SK-N-SH (cell line): ENCODE measurements at regions not wholly inside any gene's neighbourhood (a gene's known extent, or its start where the extent isn't known, plus 50 kb on each side); places are given as distances from the start of the nearest gene placed in this dataset.

Experiments used
- CTCF ChIA-PET: fragments of 300-600, 350-600 bp; formaldehyde crosslinking; extraction: SDS; loops from one replicate; lab custom pipeline; 2021; lab: Yijun Ruan, JAX
- POLR2A ChIA-PET: fragments of 350-600 bp; sonication (Branson Sonifier 250); formaldehyde crosslinking; extraction: SDS; loops from one replicate; lab custom pipeline; 2020; ENCODE audit warnings: antibody characterized with exemption, inconsistent platforms; lab: Yijun Ruan, JAX
- DNase-seq: peaks from one replicate; pipeline ENCODE4 v3.0.0; 2012
- H2AFZ ChIP-seq: fragments of 200-600 bp; sonication (generic); 2 replicates; pipeline ENCODE4 v1.8.1; 2016; ENCODE audit warnings: antibody characterized with exemption, mild to moderate bottlenecking, low read depth
- H3F3A ChIP-seq: fragments of 200-600 bp; sonication (generic); replicated peaks from 2 replicates; pipeline ENCODE3; 2016; ENCODE audit warnings: antibody characterized with exemption, mild to moderate bottlenecking; ENCODE audit not compliant: insufficient read depth
- H3K27ac ChIP-seq, 2 experiments: fragments of 200-500 bp in 1 of 2; fragments of 200-600 bp in 1 of 2; sonication (Bioruptor generic) in 1 of 2; sonication (generic), shearing (Covaris generic) in 1 of 2; 2 replicates each; pipeline versions ENCODE4 v1.5.1 to v1.6.1; 2014 to 2016; ENCODE audit warnings: low read depth in 2 of 2, inconsistent platforms in 1 of 2, low read length in 1 of 2, mild to moderate bottlenecking in 1 of 2, mixed read lengths in 1 of 2
- H3K27me3 ChIP-seq: fragments of 200-600 bp; sonication (generic), shearing (Covaris generic); 2 replicates; pipeline ENCODE4 v1.6.1; 2016; ENCODE audit warnings: mixed run types; ENCODE audit not compliant: insufficient read depth
- H3K36me3 ChIP-seq, 2 experiments: fragments of 200-500 bp in 1 of 2; fragments of 200-600 bp in 1 of 2; sonication (Bioruptor generic) in 1 of 2; sonication (generic) in 1 of 2; replicated peaks in 1 of 2; 2 replicates each; pipeline versions ENCODE3 to v1.5.1; 2014 to 2016; ENCODE audit warnings: low read length in 1 of 2, mild to moderate bottlenecking in 1 of 2; ENCODE audit not compliant: insufficient read depth in 2 of 2, control insufficient read depth in 1 of 2
- H3K4me1 ChIP-seq, 2 experiments: fragments of 200-500 bp in 1 of 2; fragments of 200-600 bp in 1 of 2; sonication (Bioruptor generic) in 1 of 2; sonication (generic), shearing (Covaris generic) in 1 of 2; 2 replicates each; pipeline versions ENCODE4 v1.5.1 to v1.6.1; 2014 to 2016; ENCODE audit warnings: low read depth in 1 of 2, low read length in 1 of 2, mixed run types in 1 of 2; ENCODE audit not compliant: insufficient read depth in 2 of 2, control insufficient read depth in 1 of 2
- H3K4me2 ChIP-seq: fragments of 200-600 bp; sonication (generic), shearing (Covaris generic); 2 replicates; pipeline ENCODE4 v1.6.1; 2017; ENCODE audit warnings: mixed run types
- H3K4me3 ChIP-seq, 2 experiments: fragments of 200-500 bp in 1 of 2; fragments of 200-600 bp in 1 of 2; sonication (Bioruptor generic) in 1 of 2; sonication (generic), shearing (Covaris generic) in 1 of 2; 2 replicates each; pipeline versions ENCODE4 v1.5.1 to v1.8.1; 2014 to 2016; ENCODE audit warnings: low read depth in 2 of 2, inconsistent platforms in 1 of 2, low read length in 1 of 2, mild to moderate bottlenecking in 1 of 2, mixed read lengths in 1 of 2, moderate library complexity in 1 of 2
- H3K79me2 ChIP-seq: fragments of 200-600 bp; sonication (generic); 2 replicates; pipeline ENCODE4 v1.8.1; 2017; ENCODE audit warnings: mild to moderate bottlenecking; ENCODE audit not compliant: insufficient read depth
- H3K9ac ChIP-seq: fragments of 200-600 bp; sonication (generic); 2 replicates; pipeline ENCODE4 v1.6.1; 2017; ENCODE audit warnings: mixed run types
- H3K9me2 ChIP-seq: fragments of 200-600 bp; sonication (generic); 2 replicates; pipeline ENCODE4 v1.6.1; 2017; ENCODE audit warnings: mixed run types
- H3K9me3 ChIP-seq: fragments of 200-600 bp; sonication (generic); 2 replicates; pipeline ENCODE4 v1.6.1; 2017; ENCODE audit warnings: mixed run types, mild to moderate bottlenecking, moderate library complexity
- H4K20me1 ChIP-seq: fragments of 200-600 bp; sonication (generic); 2 replicates; pipeline ENCODE4 v1.6.1; 2017; ENCODE audit warnings: mild to moderate bottlenecking, mixed run types; ENCODE audit not compliant: insufficient read depth
- CHD2 ChIP-seq: fragments of 150-350 bp; IDR thresholded peaks from 2 replicates; pipeline ENCODE4 v1.6.1; 2018; ENCODE audit warnings: low read length; ENCODE audit not compliant: partially characterized antibody
- EP300 ChIP-seq, 2 experiments: IDR thresholded peaks; 2 replicates each; pipeline versions ENCODE4 v1.4.0 to v1.6.1; 2012; ENCODE audit warnings: borderline replicate concordance in 1 of 2, low read depth in 1 of 2, low read length in 1 of 2
- EZH2phosphoT487 ChIP-seq: fragments of 200-600 bp; sonication (generic); IDR thresholded peaks from 2 replicates; pipeline ENCODE4 v1.6.1; 2017; ENCODE audit warnings: low read depth, mixed run types, mild to moderate bottlenecking, antibody characterized with exemption, moderate library complexity, borderline replicate concordance
- FOSL2 ChIP-seq: IDR thresholded peaks from 2 replicates; pipeline ENCODE4 v1.4.0; 2012; ENCODE audit warnings: low read depth, mild to moderate bottlenecking, moderate library complexity, borderline replicate concordance
- FOXJ3 ChIP-seq: sonication (generic); formaldehyde crosslinking; IDR thresholded peaks from 2 replicates; pipeline ENCODE4 v1.5.1; 2020; ENCODE audit warnings: mild to moderate bottlenecking, missing genetic modification reagents
- IRF3 ChIP-seq: fragments of 150-350 bp; IDR thresholded peaks from 2 replicates; pipeline ENCODE4 v1.6.1; 2016; ENCODE audit warnings: mild to moderate bottlenecking, low read depth, low read length
- MXI1 ChIP-seq: IDR thresholded peaks from 2 replicates; pipeline ENCODE4 v1.6.1; 2012; ENCODE audit warnings: mild to moderate bottlenecking, low read depth, low read length, improper control_type of control experiment
- NRF1 ChIP-seq: IDR thresholded peaks from 2 replicates; pipeline ENCODE4 v1.6.1; 2012; ENCODE audit warnings: low read depth, mild to moderate bottlenecking, low read length
- POLR2AphosphoS5 ChIP-seq: IDR thresholded peaks from 2 replicates; pipeline ENCODE4 v1.6.1; 2012; ENCODE audit warnings: low read depth, low read length
- RCOR1 ChIP-seq: fragments of 150-350 bp; IDR thresholded peaks from 2 replicates; pipeline ENCODE4 v1.6.1; 2017; ENCODE audit warnings: antibody characterized with exemption, low read length
- REST ChIP-seq: IDR thresholded peaks from 2 replicates; pipeline ENCODE4 v1.6.1; 2012; ENCODE audit warnings: mild to moderate bottlenecking, low read depth, low read length, moderate library complexity
- RFX5 ChIP-seq: IDR thresholded peaks from 2 replicates; pipeline ENCODE4 v1.6.1; 2012; ENCODE audit warnings: mild to moderate bottlenecking, improper control_type of control experiment, low read length
- SIN3A ChIP-seq: IDR thresholded peaks from 2 replicates; pipeline ENCODE4 v1.6.1; 2012; ENCODE audit warnings: low read depth, mild to moderate bottlenecking, low read length, moderate library complexity, borderline replicate concordance
- TAF1 ChIP-seq: IDR thresholded peaks from 2 replicates; pipeline ENCODE4 v1.6.1; 2012; ENCODE audit warnings: low read depth, mild to moderate bottlenecking, low read length, moderate library complexity, borderline replicate concordance
- TCF12 ChIP-seq: IDR thresholded peaks from 2 replicates; pipeline ENCODE4 v1.4.0; 2012
- TEAD4 ChIP-seq: IDR thresholded peaks from 2 replicates; pipeline ENCODE4 v1.4.0; 2012; ENCODE audit warnings: mild to moderate bottlenecking, borderline replicate concordance; ENCODE audit not compliant: insufficient read depth
- WGBS: methylation state at CpG from one replicate; pipeline ENCODE4 v1.1.6; 2017; ENCODE audit warnings: low lambda C conversion rate; 5-methylcytosine and 5-hydroxymethylcytosine counted together

- TF ChIP-seq REST (no peak), RFX5 (no peak), TCF12 (no peak), FOXJ3 (CRISPR knock-in tag) (no peak), RCOR1 (no peak), NRF1 (no peak), TAF1 (no peak), EZH2phosphoT487 (no peak), TEAD4 (no peak)
Measured at GRCh38 chr4:38317041-38317674, 346.8 kb upstream of the KLF3 start (continued).

- Histone ChIP-seq H3K4me2 (no peak overlapping the region), H3K9me3 (no peaks in the 10 kb centered on the region), H4K20me1 (no peaks in the 10 kb centered on the region), H3K4me3 (no peak overlapping the region), H3K9ac (no peak overlapping the region), H2AFZ (no peak overlapping the region), H3K27ac (no peak overlapping the region), H3F3A (no peaks in the 10 kb centered on the region), H3K9me2 (no peaks in the 10 kb centered on the region), H3K36me3 (no peaks in the 10 kb centered on the region), H3K4me1 (peaks cover 0 to 7% of the 10 kb centered on the region in 2 experiments; a peak in 1 of 4 replicates), H3K79me2 (no peaks in the 10 kb centered on the region), H3K27me3 (no peaks in the 10 kb centered on the region)
- 54% methylated on average over 18 of the region's 22 CpGs for WGBS
- ChIA-PET CTCF (interaction anchor here (0.8 to 5.8 kb wide), 19 partner anchors 9 to 425 kb away, joined by 3 to 97 read pairs (median 6); no protein-coding TSS in a partner anchor), POLR2A (no interaction called here)
- TF ChIP-seq RFX5 (no peak), CHD2 (no peak), EP300 (IDR thresholded peaks at IDR 0.05; ENCODE audit: borderline replicate concordance in 1 of 2, low read depth in 1 of 2, low read length in 1 of 2) (no peak), RCOR1 (no peak), SIN3A (no peak), POLR2AphosphoS5 (no peak), FOSL2 (no peak), MXI1 (no peak), IRF3 (no peak), TCF12 (no peak)
- DNase-seq, result peak; percentile 48
Measured at GRCh38 chr4:38318737-38319455, 345.1 kb upstream of the KLF3 start.
